Stimulated activated CD4-positive, alpha-beta T cell treated with anti-CD3 and anti-CD28 coated beads, Interleukin-12 subunit alpha, Interleukin-12 subunit beta, amount 100 ng/mL, for 4 hours (primary cell): ENCODE measurements at regions not wholly inside any gene's neighbourhood (a gene's known extent, or its start where the extent isn't known, plus 50 kb on each side); places are given as distances from the start of the nearest gene placed in this dataset.
"Not testable (repeated sequence)": the region's sequence is repeated elsewhere in the genome, so short reads cannot be mapped to it uniquely, and the experiment has no call there.

Source experiments
- DNase-seq: peaks from one replicate; pipeline ENCODE4 v3.0.0-alpha.2; 2020

DNA sequence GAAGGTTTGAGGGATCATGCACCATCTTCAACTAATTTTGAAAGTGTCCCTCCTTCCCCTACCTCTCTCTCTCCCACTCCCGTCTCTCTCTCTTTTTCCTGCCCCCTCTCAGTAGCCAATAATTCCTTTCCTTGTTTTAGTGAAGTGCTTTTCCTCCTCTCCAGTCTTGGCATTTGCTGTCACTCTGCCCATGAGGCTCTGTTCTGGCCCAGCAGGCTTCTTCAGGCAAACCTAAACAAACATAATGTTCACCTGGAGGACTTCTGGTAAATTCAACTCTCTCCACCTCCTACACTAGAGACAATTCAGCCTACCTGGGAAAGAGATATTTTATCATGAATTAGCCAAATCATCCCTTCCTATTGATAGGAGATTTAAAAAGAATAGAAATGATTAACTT, 86.6 kb upstream of the ADRA1D start:
- no peak for DNase-seq

DNA sequence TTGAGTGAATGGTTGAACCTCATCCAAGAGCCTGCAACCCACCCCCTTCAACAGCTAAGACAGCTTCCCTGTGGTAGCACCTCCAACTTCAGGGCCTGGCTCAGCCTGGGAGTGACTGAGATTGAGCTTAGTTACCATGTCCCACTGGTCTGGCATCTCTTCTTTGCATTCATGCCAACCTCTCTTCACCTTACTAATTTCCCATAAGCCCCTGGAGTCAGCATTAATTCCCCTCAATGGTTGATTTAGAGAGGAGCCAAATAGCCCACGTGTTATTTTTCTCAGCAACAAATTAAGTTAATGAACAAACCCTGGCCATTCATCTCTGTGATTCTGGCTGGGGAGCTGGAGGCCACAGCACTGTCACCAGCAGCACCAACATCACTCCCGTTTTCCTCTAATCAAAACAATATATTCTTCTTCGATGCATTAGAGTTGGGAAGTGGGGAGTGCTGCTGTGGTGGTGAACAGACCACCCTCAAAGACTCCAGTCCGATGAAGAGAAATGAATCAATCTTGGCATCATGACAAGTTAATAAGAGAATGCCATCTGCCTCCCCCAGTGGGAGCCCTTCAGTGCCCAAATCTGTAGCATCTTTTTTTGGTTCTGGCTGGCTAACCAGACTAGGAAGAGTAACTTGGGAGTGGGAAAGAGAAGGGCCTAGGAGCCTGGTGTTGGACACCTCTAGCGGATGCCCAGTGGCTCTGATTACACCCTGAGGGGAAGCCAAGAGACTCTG, 83.2 kb upstream of the ADRA1D start:
- no peak for DNase-seq

DNA sequence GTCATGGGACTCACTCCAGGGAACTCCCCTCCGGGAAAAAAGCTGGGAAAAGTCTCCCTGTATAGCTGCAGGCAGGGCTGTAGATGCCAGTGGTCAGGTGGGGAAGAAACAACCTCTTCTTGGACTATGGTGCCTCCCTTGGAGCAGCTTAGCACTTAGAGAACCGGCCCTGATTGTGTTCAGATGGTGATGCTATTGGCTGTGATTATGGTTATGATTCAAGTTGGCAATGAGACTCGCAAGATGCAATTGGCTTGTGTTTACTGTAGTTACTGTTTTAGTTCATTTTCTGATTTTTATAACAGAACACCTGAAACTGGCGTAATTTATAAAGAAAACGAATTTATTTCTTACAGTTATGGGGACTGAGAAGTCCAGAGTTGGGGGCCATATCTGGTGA, 80.9 kb upstream of the ADRA1D start:
- no peak for DNase-seq

DNA sequence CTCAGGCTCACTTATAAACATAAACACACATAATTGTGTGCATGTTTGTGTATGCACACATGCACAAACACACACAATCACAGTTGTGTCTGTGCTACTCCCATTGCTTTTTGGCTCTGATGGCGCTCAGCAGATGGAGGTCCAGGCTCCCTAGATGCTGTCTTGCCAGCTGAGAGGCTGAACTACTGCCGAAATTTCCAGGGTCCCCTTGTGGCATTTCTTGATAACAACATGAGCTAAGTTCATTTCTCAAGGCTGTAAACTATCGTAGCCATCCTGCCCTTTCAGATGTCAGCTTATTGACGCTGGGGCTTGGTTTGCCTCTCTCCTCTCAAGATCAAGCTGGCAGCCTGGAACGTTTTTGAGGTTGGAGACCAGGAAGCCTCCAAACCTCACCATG, 80.1 kb upstream of the ADRA1D start:
- DNase-seq = no peak

DNA sequence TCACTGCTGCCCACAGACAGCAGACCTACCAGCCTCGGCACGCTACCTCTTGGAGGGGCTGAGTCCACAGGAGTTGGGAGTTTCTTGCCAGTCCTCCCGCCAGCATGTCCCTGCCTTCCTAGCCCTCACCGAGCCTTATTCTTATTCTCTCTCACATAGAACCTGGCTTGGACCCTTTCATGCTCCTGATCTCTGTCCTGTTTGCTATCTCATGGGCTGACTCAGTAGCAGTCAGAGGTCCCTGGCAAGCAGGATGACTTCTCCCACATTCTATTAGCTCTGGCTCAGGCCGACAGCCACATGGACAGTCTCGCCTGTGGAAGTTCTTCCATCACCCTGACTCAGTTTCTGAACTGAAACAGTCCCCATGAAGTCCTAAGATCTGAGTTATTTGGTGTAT, 79.5 kb upstream of the ADRA1D start:
- no peak for DNase-seq

DNA sequence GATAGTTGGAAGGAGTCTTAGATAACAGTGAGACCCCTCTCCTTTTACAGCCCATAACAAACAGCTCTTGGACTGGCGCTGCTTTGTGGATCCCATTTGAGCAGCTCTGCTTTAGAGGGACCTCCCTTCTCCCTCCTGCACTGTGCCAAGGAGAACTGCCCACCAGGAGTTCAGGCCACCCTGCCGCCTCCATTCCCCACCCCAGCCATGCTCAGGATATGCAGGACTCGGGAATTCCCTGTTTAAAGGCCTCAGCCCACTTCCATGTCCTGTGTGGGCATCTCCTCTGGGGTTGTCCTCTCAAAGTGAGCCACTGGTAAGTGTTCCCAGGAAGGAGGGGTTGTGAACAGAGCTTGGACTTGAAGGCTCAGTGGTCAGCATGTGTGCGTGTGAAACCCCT, 78.9 kb upstream of the ADRA1D start:
- DNase-seq = no peak

DNA sequence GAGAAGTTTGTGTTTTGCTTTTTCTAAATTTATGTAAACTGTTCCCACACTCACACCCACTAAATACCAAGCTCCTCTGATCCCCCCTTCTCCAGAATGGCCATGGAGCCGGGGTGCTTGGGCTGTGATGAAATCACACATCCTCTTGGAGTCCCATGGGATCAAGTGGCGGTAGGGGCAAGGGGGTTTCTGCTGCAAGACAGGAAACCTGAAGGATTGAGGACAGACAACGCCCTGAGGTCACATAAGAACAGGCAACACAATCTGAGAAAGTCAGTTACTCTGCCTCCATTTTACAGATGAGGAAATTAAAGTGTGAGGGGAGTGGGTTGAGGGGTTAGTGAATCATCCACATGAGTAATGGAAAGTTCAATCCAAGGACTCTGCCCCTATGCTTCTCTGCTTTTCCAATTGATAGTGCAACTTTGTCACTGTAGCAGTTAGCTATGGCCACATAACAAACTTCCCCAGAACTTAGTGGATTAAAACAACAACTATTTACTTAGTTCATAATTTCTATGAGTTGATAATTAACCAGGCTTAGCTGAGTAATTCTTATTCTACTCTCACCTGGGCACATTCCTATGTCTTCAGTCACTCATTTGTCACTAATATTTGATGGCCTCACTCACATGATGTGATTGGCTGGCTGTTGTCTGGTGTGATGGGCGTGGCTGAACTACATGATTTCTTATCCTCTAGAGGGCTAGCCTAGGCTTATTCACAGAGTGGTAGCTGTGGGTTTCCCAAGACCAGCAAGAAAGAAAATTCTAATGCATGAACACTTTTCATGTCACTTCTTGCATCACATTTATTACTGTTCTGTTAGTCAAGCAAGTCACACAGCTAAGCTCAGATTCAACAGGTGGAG, 77.3 kb upstream of the ADRA1D start:
- DNase-seq = no peak

DNA sequence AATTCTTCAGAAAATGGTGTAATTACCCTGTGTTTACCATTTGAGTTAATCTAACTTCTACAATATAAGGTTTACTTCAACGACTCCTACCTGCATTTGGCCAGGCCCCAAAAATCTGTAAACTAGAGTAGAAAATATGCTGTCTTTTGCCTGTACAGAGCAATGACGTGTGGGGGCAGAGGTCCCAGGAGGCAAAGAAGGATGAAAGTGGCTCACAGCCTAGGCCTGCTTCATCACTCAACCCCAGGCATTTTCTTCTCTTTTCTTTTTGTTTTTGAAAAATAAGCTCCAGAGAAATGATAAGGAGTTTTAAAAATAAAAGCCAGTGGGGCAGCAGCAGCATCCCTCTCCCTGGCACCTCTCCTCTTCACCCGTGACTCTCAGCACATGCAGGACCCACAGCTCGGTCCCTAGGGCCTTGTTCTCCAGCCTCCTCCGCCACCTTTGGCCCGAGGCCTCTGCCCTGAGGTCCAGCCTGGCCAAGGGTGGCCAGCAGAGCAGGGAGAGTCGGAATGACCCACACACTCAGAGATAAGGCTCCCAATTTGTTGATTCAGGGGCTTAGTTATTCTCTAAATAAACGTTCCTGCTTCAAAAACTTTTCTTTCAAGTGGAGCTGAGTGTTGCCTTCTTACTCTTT, 76.6 kb upstream of the ADRA1D start:
- DNase-seq = no peak

DNA sequence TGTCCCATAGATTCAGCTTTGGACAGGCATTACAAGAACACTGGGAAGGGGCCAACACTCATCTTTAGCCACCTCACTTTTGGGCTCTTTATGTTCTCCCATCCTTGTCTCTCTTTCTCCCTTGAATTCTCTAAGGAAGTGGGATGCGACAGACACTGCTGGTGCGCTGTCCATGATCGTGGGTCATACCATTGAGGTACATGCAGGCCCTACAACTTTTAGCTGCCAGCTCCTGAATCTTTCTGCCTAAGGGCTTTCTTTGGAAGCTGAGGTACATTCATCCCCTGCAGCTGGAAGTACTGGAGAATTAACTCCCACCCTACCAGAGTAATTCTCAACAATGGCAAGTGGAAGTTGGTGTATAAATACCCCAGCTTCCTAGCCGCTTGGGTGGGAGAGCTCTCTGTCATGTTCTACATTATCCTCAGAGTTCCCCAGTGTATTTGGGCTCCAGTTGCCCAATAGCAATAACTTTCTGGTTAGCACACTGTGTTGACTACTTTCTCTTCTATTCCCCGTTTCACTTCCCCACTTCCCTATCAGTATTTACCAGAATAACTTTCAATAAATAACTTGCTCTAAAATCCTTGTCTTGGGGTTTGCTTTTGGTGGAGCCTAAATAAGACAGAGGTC, 75.6 kb upstream of the ADRA1D start:
- DNase-seq = no peak

DNA sequence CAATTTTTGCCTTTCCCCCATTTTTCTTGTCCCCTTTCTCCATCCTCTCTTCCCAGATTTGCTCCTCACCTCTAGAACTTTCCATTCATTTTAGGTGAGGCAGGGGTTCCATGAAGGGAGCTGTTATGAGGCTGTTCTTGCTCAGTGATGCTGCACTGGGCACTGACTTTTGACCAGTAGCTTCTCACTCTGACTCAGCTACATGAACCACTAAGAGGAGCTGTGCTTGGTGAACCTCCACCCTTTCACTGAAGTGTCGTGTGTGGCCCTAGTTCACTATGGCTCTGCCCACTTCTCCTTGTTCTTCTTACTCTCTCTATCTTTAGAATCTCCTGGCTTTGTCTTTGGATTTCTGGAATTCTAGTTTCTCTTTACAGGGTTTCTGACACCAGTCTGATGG, 73.4 kb upstream of the ADRA1D start:
- DNase-seq = no peak

DNA sequence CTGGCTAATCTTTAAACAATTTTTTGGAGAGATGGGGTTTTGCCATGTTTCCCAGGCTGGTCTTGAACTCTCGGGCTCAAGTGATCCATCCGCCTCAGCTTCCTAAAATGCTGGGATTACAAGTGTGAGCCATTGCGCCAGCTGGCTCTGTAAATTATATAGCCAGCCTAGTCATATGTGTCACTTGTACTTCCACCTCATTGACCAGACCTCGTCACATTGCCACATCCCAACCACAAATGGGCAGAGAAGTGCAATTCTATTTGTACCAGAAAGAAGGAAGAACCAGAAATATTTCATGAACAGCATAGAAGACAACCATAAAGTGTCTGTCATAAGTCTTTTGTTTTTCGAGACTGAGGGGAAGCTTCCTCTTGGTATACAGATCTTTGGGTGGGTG, 71.2 kb upstream of the ADRA1D start:
- no peak for DNase-seq

DNA sequence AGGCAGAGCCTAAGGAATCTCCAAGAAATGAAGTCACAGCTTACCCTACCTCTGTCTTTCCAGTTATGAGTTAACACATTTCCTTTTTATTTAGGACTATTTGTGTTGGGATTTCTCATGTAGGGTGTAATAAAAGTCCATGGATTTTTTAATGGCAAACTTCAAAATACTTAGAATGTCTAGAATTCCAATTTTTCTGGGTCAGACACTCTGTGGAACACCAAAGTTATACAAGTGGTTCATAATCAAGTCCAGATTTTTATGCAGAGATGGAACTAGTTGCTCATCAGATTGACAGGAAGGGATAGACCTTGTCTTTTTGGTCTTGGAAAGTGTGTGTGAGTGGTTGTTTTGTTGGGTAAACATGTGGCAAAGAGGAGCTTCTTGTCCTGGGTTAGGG, 69.8 kb upstream of the ADRA1D start:
- no peak for DNase-seq

DNA sequence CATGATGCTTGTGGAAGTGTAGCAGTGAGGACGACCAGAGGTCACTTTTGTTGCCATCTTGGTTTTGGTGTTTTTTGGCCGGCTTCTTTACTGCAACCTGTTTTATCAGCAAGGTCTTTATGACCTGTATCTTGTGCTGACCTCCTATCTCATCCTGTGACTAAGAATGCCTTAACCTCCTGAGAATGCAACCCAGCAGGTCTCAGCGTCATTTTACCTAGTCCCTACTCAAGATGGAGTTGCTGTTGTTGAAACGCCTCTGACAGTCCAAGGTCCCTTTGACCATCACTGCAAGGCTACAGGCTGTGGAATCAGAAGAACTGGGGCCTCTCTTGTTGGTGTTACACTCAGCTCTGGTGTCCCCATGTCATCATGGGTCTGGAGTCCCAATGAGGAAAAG, 61.5 kb upstream of the ADRA1D start:
- not testable (repeated sequence) for DNase-seq

DNA sequence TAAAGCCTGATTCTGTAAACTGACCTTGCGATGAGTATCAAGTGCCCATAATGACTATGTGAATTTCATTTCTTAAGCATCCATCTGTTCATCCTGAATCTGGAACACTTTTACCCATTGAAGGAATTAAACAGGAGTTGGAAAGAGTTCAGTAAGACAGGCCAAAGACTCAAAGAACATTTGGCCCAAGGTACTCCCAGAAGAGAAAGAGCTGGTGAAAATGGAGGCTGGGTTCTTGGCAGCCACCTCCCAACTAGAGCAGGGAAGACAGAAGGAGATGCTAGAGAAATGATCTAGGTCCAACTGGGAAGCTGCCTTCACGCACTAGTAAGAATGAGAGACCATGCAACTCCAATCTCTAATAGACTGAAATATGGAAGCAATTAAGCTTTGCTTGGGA, 57.1 kb upstream of the ADRA1D start:
- DNase-seq = no peak

DNA sequence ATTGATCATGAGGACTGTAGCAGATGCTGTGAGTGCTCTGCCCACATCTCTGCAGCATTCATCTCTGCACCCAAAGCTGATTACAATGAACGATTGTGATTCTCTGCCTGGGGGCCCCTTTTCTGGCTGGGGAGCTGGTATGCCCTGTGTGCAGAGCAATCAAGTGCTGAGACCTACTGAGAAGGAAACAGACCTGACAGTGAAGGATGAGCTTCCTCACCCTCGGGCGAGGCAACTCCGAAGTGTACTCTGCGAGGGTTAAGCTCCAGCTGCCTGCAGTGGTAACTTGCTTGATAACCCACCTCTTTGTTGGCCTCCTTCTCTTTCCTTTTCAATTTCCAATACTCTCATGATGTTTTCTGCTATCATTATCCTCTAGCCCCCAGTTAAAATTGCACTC, 56.0 kb upstream of the ADRA1D start:
- DNase-seq = no peak

DNA sequence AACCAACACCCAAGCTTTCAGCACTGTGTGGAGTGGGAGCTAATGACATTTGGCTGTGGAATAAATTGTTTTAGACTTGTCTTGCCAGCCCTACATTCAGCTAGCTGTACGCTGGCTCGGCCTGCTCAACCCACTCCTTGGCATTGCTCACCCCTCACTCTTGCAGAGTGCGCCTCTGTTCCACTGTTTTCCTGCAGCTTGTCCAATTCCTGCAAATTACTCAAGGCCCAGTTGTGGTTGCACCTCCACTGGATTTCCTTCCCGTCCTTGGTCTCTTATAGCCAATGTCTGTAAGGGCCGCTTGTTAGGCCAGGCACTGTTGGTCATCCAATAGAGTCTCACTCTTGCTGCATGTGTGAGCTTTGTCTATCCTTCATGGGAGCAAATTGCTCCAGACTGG, 55.5 kb upstream of the ADRA1D start:
- no peak for DNase-seq

DNA sequence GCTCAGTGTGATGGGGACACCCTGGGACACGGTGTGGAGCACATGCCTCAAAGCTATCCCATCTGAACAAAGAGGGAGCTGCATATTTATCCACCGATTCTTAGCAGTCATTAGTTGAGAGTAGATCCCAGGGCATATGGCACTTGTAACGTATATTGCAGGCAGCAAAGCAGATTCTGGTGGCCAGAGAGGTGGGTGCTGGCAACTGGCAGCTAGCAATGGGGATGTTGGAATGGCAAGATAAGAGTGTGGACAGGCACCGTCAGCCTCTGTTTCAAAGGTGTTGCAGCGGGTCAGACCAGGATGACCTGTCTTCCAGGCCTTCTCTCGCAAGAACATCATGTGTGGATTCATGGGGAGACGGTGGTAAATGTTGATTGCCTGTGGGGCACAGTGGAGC, 54.0 kb upstream of the ADRA1D start:
- no peak for DNase-seq

DNA sequence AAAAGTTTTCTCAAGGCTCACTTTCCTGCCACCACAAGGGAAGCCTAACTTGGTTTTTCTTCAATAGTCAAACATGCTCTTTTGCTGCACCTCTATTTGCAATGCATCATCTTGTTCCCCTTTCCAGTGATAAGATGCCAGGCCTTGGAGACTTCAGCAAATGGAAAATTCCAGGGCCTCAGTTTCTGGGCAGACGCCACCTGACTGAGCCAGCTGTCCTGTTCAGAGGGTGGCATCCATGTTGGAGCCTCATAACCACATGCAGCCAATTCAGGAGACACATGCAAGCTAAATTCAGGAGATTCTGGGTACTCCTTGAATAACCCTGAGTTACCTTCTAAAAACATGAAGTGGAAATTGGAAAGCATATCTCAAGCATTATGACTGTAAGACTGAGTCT, 51.8 kb upstream of the ADRA1D start:
- DNase-seq = no peak

DNA sequence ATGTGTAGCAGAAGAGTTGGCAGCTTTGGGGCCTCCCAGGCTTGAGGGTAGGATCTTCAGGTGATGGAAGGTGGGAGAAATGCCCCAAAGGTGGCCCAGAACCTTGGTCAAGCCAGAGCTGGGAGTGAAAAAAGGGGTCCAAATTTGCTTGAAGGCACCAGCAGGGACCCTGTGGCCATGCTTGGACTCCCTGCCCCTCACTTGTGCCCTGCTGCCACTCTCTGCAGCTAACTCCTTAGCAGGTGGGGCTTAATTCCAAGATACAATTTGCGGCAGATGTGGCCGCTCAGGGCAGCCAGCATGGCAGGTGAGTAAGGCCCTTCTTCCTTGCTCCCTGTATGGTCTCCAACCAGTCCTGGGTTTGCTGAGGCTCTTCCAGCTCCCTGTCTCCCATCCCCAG, 51.3 kb upstream of the ADRA1D start:
- DNase-seq = no peak

DNA sequence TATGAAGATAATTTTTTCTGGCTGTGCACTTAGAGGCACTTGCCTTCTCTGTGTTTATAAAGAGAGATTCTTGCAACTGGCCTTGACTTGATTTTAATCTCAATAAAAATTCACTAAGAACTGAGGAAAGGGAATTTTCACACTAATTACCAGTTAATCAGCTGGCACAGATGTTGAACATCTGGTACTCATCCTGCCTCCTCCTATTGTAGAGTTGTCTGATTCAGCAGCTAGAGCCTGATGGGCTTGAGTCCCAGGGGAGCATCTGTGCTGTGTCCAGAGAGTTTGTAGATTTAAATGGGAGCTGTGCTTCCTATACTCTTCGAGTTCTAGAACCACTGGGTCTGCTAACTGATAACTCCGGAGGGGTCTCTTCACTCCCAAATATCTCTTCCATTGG, 50.7 kb upstream of the ADRA1D start:
- no peak for DNase-seq

DNA sequence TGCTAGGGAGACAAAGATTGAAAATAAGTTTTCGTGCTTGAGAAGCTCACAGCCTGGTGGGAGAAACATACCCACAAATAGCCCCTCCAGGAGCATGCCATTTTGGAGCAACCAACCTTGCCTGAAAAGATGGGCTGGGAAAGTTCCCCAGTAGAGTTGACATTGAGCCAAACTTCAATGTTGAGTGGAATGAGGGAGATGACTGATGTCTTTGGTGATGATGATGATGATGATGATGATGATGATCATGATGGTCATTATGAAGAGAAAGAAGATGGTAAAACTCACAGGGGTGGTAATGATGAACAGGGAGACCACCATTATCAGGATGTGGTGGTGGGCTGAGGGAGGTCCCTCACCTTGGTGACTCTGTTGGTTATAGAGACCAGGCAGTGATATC, 50.1 kb upstream of the ADRA1D start:
- DNase-seq = no peak
